ENCODE measurements at regions not wholly inside any gene's neighbourhood (a gene's known extent, or its start where the extent isn't known, plus 50 kb on each side); places are given as distances from the start of the nearest gene placed in this dataset.
A peak's percentile ranks its signal among the peaks of the same experiment; 100 is the strongest.

GRCh38 chr6:90435207-90435899 lies 138.7 kb upstream of the BACH2 start:
- no peak for ATAC-seq

DNA sequence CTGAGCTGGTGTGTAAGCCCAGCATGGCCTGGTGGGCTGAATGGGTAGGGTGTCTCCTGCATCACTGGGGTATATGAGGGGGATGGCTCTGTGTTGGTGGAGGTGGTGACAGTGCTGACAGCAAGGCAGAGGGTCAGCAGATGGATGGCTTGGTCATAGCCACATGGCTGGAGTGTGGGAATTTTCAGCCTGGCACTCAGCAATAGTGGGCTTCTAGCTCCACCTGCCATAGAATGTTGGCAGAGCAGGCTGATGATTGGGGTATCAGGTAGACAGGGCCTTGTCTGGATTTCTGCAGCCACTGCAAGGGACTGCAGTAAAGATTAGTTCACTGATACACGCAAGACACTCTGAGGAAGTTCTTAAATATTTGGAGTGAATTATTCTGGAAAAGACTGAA lies 137.5 kb upstream of the BACH2 start:
- ATAC-seq: peak in 1 of 2 donors; percentile 20

DNA sequence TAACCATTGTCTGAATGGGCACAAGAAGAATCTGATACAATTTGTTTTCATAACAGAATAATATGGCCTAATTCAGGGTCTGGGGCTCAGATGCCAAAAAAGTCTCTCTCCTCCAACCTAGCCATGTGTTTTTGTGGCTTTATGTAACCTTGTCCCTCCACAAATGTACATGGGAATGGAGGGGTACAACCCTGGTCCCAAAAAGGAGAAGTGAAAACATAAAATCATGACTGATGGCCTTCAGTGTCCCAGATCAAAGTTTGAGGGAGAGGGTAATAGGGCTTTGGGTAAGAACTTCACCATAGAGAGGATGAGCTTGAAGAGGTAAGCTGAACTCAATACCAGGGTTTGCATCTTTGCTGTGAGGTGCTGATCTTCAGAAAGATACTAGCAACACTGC lies 136.3 kb upstream of the BACH2 start:
- no peak for ATAC-seq

DNA sequence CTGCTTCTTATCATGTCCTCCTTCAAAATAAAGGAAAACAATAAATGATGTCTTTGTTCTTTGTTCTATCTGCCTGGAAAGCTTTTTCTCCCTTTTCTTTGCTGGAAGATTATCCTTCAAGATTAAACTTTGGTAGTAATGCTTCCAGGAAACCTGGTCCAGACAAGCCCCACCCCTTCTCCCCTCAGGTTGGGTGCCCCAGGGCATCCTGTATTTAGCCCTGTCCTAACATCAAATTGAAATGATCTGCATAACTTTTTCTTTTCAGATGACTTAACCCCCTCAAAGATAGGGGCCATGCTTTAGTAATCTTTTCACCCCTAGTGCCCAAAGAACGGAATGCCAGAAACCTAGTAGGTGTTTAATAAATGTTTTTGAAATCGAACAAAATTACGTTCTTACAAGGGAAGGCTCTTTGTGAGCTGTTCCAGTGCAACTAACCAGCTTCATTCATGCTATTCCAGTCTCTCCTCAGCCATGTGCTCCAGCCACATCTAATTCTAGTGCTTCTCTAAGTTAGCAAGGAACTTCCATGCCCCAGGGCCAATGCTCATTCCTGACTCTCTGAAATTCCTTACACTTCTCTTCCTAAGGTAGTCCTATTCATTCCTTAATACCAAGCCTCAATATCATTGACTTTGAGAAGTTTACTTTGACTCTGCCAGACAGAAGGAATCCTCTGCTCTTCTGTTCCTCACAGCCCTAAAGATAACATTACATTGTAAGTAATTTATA lies 135.6 kb upstream of the BACH2 start:
- ATAC-seq: no peak

GRCh38 chr6:90431576-90431975 lies 134.9 kb upstream of the BACH2 start:
- no peak for ATAC-seq

GRCh38 chr6:90429713-90430112 lies 133.1 kb upstream of the BACH2 start:
- no peak for ATAC-seq

GRCh38 chr6:90428514-90428913 lies 131.9 kb upstream of the BACH2 start:
- ATAC-seq: no peak

DNA sequence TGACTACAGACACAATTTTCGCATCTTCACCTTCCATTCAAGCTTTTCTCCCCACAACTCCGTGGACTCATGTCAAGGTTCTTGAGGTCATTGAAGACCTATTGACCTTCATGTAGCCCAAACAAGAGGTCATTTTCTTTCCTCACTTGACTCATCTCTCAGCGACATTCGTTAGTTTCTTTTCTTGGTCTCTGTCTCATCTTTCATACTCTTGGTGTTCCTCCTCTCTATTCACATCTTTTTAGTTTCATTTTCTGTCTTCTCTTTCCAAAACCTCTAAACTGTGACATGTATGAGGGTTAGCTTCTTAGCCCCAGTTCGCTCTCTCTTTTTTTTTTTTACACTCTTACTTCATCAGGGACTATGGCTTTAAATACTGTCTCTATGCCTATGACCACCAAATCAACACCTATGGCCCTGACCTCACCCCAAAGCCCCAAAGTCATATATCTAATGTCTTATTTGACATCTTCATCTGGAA lies 128.6 kb upstream of the BACH2 start:
- peak; percentile 91 to 92 for ATAC-seq

GRCh38 chr6:90424580-90424979 lies 127.9 kb upstream of the BACH2 start:
- peak; percentile 44 to 51 for ATAC-seq

DNA sequence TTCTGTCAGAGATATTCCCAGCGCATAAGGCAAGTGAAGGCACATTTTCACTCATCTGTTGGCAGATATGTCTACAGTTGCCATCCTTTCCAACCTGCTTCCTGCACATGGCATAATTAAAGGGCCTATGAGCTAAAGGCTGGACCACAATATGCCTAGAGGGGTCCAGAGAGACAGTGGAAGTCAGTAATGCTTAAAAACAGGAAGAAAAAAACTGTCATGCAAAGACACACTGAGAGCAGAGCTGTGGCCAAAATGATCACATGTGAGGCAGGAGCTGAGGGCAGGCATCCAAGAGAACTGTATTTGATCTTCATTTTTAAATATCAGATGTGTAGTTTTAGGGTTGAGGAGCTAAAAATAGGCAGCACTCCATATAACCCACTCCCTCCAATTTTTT lies 125.0 kb upstream of the BACH2 start:
- no peak for ATAC-seq

- no peak for ATAC-seq
Measured at GRCh38 chr6:90420500-90420899, 123.9 kb upstream of the BACH2 start.

DNA sequence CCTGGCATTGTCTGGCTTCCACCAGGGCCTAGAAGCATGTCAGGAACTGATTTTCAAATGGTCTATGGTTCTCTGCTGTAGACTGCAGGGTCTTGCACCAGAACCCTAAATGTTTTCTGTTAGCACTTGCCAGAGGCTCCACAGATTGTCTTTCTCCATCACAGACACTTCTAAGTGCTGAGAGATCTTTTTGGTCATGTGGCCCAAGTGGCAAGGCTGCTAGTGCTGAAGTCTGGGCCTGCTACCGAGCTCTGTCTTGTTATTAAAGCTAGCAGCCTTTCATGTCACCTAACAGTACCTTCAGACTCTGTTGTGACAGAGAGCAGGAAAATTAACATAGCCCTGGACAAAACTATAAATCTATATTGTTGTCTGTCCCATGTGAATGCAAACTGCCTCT lies 120.7 kb upstream of the BACH2 start:
- no peak for ATAC-seq

DNA sequence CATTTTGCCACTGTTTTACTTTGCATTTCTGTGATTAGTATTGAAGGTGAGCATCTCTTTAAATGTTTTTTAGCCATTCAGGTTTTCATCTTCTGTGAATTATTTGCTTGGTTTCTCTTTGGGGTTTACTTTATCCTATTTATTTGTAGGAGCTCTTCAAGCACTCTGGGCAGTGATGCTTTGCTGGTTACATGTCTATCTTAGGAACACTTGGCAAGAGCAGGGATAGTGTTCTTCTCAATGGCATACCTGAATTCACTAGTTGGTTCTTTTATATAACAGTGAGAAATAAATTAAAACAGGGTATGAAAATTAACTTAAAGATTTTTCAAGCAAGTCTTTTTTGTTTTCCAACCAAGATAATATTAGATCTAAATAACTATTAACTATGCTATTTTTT lies 119.7 kb upstream of the BACH2 start:
- ATAC-seq: no peak

DNA sequence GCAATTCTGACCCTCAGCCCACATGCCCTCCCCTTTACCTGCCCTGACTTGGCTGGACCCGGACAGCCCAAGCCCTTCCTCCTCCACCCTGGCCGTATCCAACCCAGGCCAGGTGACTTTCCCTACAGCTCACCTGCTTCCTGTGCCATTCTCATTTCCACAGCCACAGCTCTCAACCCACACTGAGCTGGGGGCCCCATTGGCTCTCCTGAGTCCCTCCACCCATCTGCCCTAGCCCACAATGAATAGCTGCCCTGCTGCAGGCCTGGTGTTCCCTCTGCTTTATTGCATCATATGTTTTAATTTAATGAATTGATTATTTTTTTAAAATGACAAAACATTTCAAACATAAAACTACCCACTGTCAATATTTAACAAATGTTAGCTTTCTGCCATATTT lies 118.5 kb upstream of the BACH2 start:
- no peak for ATAC-seq

- ATAC-seq: no peak
Measured at GRCh38 chr6:90414352-90414751, 117.7 kb upstream of the BACH2 start.

DNA sequence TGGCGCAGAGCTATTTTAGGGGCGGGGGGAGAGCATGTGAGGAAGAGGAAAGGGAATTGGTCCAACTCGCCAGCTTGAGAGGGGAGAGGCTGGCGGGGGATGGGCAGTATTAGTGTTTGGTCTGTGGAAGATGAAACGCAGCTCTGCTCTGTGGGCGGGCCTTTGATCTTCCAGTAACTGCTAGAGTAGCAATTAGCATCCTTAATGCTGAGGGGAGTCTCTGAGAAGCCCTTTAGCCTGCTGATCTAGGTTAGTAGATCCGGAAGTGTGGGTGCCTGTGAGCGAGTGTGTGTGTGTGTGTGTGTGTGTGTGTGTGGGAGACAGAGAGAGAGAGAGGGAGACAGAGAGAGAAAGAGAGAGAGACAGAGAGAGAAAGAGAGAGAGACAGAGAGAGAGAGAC lies 117.2 kb upstream of the BACH2 start:
- peak; percentile 37 to 41 for ATAC-seq

GRCh38 chr6:90413396-90413795 lies 116.8 kb upstream of the BACH2 start:
- ATAC-seq: no peak

DNA sequence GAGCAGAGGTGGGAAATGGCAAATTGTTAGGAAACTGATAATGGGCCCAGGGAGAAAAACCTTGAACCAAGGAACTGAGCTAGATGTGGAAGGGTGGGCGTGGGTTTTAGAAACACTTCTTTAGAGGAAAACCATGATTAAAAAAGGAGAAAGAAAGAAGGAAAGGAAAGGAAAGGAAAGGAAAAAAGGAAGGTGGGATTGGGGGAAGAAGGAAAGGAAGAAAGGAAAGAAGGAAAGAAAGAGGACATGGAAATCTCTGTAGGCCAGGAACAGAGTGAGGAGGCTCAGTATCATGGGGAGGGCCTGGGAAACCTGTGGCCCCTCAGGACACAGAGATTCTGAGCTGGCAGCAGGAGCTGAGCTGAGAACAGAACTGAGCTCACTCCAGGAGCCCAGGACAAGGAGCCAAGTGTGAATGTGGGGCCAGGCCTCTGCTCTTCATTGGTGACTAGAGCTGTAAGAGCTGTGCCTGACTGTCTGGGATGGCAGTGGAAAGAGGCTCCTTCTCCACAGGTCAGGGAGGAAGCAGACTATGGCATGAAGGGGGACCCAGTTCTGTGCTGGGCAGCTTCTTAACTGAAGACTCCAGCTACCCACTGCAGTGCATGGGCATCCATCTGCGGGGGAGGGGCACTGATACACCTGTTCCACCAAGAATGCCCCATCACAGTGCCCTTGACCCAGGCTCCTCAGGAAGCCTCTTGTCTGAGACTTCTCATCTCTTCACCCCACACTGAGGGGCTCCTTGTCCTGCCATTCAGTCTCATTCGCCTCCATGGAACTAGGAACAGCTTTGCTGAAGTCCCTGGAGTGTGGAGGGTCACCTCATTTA lies 116.1 kb upstream of the BACH2 start:
- ATAC-seq: no peak

DNA sequence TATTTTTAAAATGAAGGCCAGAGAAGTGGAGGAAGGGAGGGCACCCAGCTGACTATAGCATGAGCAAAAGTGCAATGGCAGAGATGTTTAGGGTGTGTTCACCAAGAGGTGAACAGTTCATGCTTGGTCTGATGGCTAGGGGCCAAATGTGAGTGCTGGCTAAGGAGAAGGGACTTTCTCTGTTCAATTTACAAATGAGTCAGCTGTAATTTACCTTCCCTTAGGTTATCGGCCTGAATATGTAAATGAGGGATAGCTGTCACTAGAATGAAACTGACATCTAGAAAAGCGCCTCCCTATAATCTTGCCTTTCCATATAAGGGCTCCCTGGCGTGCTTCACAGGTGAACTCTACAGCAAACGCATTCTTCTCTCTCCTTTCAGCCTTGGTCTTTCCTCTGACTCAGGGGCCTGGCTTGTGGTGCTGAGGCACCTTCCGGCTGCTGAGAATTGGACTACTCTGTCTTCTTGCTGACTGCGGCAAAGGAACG lies 114.7 kb upstream of the BACH2 start:
- ATAC-seq: peak; percentile 87 to 91

DNA sequence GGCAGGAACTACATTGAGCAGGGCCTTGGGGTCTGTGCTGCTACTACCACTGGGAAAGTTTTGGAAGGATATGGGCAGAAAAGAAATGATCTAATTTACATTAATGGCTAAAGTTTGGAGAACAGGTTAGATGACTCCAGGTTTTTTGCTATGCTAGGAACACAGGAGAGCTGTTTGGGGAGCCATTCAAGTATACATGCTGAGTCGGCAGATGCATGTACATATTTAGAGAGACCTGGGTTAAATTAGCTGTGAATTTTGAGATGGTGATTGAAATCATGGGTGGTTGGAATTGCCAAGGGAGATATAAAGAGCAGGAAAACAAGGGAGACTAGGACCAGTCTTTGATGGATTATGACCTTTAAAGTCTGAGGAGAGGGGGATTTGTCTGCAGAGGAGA lies 113.1 kb upstream of the BACH2 start:
- ATAC-seq: no peak

DNA sequence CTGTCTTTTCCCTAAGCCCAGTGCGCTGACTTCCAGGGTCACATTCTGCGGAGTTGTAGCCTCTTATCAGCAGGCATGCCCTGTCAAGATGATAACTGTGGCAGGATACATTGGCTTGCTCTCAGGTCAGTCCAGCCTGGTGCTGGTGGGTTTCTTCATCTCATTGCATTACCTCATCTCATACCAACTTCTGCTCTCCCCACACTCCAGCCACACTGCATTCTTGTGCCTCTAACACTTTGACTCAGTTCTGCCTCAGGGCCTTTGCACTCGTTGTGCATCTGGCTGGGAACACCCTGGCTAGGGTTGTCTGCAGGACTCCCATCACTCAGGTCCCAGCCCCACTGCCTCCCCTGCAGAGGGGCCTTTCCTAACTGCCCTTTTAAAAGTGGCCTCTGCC lies 110.3 kb upstream of the BACH2 start:
- no peak for ATAC-seq

DNA sequence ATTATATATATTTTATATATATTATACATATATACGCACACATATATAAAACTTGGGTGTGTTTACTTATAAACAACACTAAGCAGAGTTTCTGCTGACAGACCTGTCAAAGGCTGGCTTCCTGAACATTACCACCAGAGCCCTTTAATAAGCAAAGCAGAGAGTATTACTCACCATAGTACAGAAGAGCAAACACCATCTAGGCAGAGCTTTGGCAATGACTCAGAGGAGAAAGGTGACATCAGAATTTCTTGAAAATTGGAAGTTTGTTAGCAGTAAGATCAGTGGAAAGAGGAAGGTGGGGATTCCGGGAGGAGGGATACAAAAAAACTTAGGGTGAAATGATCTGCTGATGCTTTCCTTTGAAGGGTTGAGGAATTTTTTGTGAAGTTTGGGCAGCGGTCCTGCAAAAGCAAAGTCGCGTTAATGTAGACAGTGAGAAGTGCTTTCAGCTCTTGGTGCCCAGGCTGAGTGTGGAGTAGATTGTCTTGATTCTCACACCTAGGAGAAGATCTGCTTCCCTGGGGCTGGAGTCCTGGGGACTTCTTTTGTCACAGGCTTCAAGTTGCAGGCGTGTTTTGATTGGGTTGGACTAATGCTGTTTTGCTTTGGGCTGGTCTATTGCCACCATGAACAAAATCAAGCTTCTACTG lies 109.6 kb upstream of the BACH2 start:
- ATAC-seq: peak; percentile 94 to 97
